H7 (cell line): ENCODE measurements at regions not wholly inside any gene's neighbourhood (a gene's known extent, or its start where the extent isn't known, plus 50 kb on each side); places are given as distances from the start of the nearest gene placed in this dataset.
"Not testable (repeated sequence)": the region's sequence is repeated elsewhere in the genome, so short reads cannot be mapped to it uniquely, and the experiment has no call there.

ENCODE experiments used
- DNase-seq: peaks from one replicate; pipeline ENCODE4 v3.0.0; 2012
- H3K27me3 ChIP-seq: 2 replicates; pipeline ENCODE4 v1.6.0; 2011; ENCODE audit warnings: mild to moderate bottlenecking, low read length; ENCODE audit not compliant: control insufficient read depth, insufficient read depth
- H3K36me3 ChIP-seq: replicated peaks from 2 replicates; pipeline ENCODE4 v1.5.1; 2011; ENCODE audit warnings: low read length; ENCODE audit not compliant: control insufficient read depth, insufficient read depth
- H3K4me3 ChIP-seq: 2 replicates; pipeline ENCODE4 v1.5.1; 2011; ENCODE audit warnings: low read depth, mild to moderate bottlenecking, control low read depth, low read length, moderate library complexity; ENCODE audit not compliant: insufficient read depth

DNA sequence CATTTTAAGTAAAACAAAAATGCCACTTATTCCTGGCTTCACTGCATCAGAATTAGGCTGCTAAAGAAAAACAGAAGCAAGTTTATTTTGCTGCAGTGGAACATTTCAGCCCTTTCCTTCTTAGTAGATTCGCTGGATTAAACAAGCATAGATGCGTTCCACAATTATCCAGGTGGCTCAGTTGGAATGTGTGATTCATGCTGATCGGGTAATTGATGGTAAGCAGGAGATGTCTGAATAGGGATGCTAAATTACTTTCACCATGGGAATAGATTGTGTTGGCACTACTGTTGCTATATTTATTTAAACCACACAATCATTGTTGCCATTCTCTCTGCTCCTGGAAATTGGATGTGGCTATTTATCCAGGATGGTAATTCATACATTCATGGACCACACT, 440.1 kb upstream of the DDI1 start:
- Histone ChIP-seq H3K27me3 (no peaks in the 10 kb centered on the region), H3K4me3 (no peak overlapping the region), H3K36me3 (no peaks in the 10 kb centered on the region)
- DNase-seq, result no peak

DNA sequence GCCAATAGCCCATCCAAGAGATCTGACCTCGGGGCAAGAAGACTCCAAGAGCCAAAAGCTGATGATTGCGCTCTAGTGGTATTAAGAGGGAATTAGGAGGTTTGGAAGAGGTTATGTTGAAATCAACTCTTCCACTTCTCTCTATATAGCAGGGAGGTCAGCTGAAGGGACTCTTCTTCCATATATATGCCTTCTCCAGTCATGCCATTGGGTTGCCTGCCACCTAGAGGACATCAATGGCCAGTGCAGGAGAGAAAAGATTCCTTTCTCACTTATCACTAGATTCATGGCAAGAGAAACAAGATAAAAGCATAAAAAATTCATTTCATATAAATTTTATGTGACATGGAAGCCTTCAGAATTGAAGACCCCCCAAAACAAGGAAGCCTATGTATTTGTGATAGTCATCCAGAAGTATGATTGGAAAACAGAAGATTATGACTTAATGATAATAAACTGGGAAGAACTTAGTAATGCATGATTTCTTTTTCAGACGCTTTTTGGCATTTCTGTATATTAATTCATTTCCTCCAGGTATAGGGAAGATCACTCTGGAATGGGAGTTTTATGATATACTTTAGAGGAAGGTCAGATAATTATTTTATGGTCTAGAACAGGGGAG, 435.1 kb upstream of the DDI1 start:
- H3K27me3 ChIP-seq, result no peaks in the 10 kb centered on the region
- no peak overlapping the region for H3K4me3 ChIP-seq
- peak; percentile 45 for DNase-seq
- no peaks in the 10 kb centered on the region for H3K36me3 ChIP-seq

DNA sequence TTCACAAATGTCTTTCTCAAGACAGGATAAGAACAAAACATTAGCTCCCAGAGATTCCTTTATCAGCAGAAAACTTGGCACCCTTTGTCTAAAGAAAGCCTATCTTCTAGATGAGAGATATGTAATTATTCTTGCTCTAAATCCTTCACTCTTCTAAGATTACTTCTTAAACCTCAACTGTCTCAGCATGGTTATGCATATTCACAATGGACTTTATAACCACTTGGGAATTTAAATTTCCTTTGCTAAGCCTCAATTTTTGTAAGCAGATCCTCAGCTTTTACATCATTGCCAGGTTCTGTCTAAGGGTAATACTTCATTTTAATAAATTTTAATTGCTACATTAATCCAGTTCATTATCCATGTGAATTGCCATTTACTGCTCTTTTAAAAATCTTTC, 433.6 kb upstream of the DDI1 start:
- no peaks in the 10 kb centered on the region for H3K27me3 ChIP-seq
- no peaks in the 10 kb centered on the region for H3K36me3 ChIP-seq
- no peak overlapping the region for H3K4me3 ChIP-seq
- no peak for DNase-seq

- DNase-seq, result no peak
- Histone ChIP-seq H3K36me3 (no peaks in the 10 kb centered on the region), H3K27me3 (no peaks in the 10 kb centered on the region), H3K4me3 (no peak overlapping the region)
Measured at GRCh38 chr11:103604310-103604709, 432.1 kb upstream of the DDI1 start.

- Histone ChIP-seq H3K4me3 (no peak overlapping the region), H3K27me3 (no peaks in the 10 kb centered on the region), H3K36me3 (no peaks in the 10 kb centered on the region)
- no peak for DNase-seq
Measured at GRCh38 chr11:103608566-103608965, 427.9 kb upstream of the DDI1 start.

GRCh38 chr11:103609117-103610066, 427.0 kb upstream of the DDI1 start:
- Histone ChIP-seq H3K36me3 (no peaks in the 10 kb centered on the region), H3K4me3 (no peak overlapping the region), H3K27me3 (no peaks in the 10 kb centered on the region)
- DNase-seq, result no peak

GRCh38 chr11:103610435-103610834, 426.0 kb upstream of the DDI1 start:
- Histone ChIP-seq H3K4me3 (no peak overlapping the region), H3K36me3 (no peaks in the 10 kb centered on the region), H3K27me3 (no peaks in the 10 kb centered on the region)
- no peak for DNase-seq

DNA sequence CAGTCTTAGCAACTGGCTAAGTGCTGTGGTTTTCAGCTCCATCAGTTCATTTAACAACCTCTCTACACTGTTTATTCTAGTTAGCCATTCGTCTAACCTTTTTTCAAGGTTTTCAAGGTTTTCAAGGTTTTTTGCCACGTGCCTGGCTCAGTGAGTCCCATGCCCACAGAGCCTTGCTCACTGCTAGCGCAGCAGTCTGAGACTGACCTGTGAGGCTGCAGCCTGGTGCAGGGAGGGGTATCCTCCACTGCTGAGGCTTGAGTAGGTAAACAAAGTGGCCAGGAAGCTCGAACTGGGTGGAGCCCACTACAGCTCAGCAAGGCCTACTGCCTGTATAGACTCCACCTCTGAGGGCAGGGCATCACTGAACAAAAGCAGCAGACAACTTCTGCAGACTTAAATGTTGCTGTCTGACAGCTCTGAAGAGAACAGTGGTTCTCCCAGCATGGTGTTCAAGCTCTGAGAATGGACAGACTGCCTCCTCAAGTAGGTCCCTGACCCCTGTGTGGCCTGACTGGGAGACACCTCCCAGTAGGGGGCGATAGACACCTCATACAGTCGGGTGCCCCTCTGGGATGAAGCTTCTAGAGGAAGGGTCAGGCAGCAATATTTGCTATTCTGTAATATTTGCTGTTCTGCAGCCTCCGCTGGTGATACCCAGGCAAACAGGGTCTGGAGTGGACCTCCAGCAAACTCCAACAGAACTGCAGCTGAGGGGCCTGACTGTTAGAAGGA, 424.7 kb upstream of the DDI1 start:
- H3K27me3 ChIP-seq, DNase-seq, H3K4me3 ChIP-seq, H3K36me3 ChIP-seq: not testable (repeated sequence)

- DNase-seq, H3K27me3 ChIP-seq: not testable (repeated sequence)
Measured at GRCh38 chr11:103612451-103612850, 424.0 kb upstream of the DDI1 start.

DNA sequence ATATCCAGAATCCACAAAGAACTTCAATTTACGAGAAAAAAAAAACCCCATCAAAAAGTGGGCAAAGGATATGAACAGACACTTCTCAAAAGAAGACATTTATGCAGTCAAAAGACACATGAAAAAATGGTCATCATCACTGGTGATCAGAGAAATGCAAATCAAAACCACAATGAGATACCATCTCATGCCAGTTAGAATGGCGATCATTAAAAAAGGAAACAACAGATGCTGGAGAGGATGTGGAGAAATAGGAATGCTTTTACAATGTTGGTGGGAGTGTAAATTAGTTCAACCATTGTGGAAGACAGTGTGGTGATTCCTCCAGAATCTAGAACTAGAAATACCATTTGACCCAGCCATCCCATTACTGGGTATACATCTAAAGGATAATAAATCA, 419.9 kb upstream of the DDI1 start:
- H3K36me3 ChIP-seq, H3K27me3 ChIP-seq, H3K4me3 ChIP-seq, DNase-seq: not testable (repeated sequence)

More at GRCh38 chr11:103612451-103612850, 424.0 kb upstream of the DDI1 start:
- H3K36me3 ChIP-seq, H3K4me3 ChIP-seq: not testable (repeated sequence)

DNA sequence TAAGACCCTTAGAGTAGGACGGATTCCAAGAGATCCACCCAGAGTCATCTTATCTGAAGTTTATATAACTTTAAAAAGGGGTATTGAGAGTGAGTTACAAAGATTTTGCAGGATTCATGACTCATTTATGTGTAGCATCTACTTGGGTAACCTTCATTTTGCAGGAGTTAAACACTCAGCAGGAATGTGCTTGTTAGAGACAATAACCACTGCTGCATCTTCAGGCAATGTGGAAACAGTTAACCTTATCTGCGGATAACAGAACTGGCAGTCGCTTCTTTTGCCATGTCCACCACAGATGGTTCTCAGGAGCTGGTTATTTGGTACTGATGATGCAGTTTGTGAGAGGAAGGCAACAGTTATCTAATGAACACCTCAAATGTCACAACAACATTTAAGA, 417.9 kb upstream of the DDI1 start:
- Histone ChIP-seq H3K27me3 (no peaks in the 10 kb centered on the region), H3K4me3 (no peak overlapping the region), H3K36me3 (no peaks in the 10 kb centered on the region)
- no peak for DNase-seq

GRCh38 chr11:103619480-103619879, 417.0 kb upstream of the DDI1 start:
- no peaks in the 10 kb centered on the region for H3K36me3 ChIP-seq
- DNase-seq, result no peak
- H3K4me3 ChIP-seq, result no peak overlapping the region
- no peaks in the 10 kb centered on the region for H3K27me3 ChIP-seq

- DNase-seq, result no peak
- H3K36me3 ChIP-seq, result no peaks in the 10 kb centered on the region
Measured at GRCh38 chr11:103619938-103620337, 416.5 kb upstream of the DDI1 start.

DNA sequence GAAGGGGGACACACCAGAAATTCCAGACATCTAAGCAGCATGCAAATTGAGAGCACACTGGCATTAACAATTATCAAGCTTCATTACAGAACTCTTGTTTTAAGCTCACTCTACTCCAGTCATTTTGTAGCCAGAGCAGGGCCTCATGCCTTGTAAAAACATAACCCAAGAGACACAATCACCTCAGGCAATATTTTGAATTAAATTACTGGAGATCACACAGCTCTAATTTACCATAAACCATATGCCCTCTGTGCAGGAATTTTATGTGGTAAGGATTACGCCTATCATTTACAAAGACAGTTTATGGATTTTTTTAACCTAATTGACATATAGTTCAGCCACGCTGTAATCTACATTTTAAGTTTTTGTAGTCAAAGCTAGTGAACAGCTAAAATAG, 414.1 kb upstream of the DDI1 start:
- no peak overlapping the region for H3K4me3 ChIP-seq
- no peaks in the 10 kb centered on the region for H3K36me3 ChIP-seq
- no peak for DNase-seq
- H3K27me3 ChIP-seq, result no peaks in the 10 kb centered on the region

More at GRCh38 chr11:103619938-103620337, 416.5 kb upstream of the DDI1 start:
- H3K27me3 ChIP-seq, result no peaks in the 10 kb centered on the region
- H3K4me3 ChIP-seq, result no peak overlapping the region

DNA sequence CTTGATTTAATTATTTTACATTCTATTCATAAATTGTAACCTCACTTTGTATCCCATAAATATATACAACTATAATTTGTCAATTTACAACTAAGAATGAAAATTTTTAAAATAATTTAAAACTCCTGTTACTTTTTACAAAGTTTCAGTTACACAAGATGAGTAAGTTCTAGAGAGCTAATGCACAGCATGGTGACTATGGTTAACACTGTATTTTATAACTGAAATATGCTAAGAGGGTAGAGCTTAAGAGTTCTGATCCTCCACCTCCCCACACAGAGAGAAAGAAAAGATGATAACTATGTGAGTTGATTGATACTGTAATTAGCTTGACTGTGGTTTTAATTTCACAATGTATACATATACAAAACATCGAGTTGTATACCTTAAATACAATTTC, 412.5 kb upstream of the DDI1 start:
- Histone ChIP-seq H3K36me3 (no peaks in the 10 kb centered on the region), H3K4me3 (no peak overlapping the region), H3K27me3 (no peaks in the 10 kb centered on the region)
- no peak for DNase-seq
